Fibroblast of lung (primary cell): ENCODE measurements at regions not wholly inside any gene's neighbourhood (a gene's known extent, or its start where the extent isn't known, plus 50 kb on each side); places are given as distances from the start of the nearest gene placed in this dataset.

Experiments used
- DNase-seq, 2 donors: peaks; one replicate each; pipeline versions ENCODE4 v3.0.0 to v3.0.0-alpha.2; 2010; ENCODE audit warnings: low read depth in 2 of 2
- H2AFZ ChIP-seq: 2 replicates; pipeline ENCODE4 v1.5.1; 2012; ENCODE audit warnings: low read length, control low read depth, inconsistent platforms
- H3K27ac ChIP-seq: 2 replicates; pipeline ENCODE4 v1.5.1; 2011; ENCODE audit warnings: low read length, control low read depth; ENCODE audit not compliant: insufficient read depth
- H3K27me3 ChIP-seq: 2 replicates; pipeline ENCODE4 v1.5.1; 2011; ENCODE audit warnings: mild to moderate bottlenecking, low read length; ENCODE audit not compliant: control insufficient read depth, insufficient read depth
- H3K36me3 ChIP-seq: 2 replicates; pipeline ENCODE4 v1.5.1; 2011; ENCODE audit warnings: low read length; ENCODE audit not compliant: control insufficient read depth, insufficient read depth
- H3K4me1 ChIP-seq: 2 replicates; pipeline ENCODE4 v1.5.1; 2011; ENCODE audit warnings: low read length; ENCODE audit not compliant: control insufficient read depth, insufficient read depth; ENCODE audit errors: extremely low read depth
- H3K4me2 ChIP-seq: 2 replicates; pipeline ENCODE4 v1.5.1; 2011; ENCODE audit warnings: low read length, control low read depth; ENCODE audit not compliant: insufficient read depth; ENCODE audit errors: extremely low read depth
- H3K4me3 ChIP-seq, 4 experiments: fragments of 200-600 bp in 1 of 4; sonication (generic) in 1 of 4; replicated peaks in 1 of 4; 2 replicates each; pipeline ENCODE4 v1.5.1; 2011 to 2016; ENCODE audit warnings: low read length in 4 of 4, low read depth in 3 of 4, mild to moderate bottlenecking in 3 of 4, control low read depth in 2 of 4, inconsistent platforms in 1 of 4, mixed read lengths in 1 of 4; ENCODE audit not compliant: insufficient read depth in 1 of 4; ENCODE audit errors: control extremely low read depth in 1 of 4
- H3K79me2 ChIP-seq: 2 replicates; pipeline ENCODE4 v1.5.1; 2012; ENCODE audit warnings: mild to moderate bottlenecking, low read length, inconsistent platforms; ENCODE audit not compliant: control insufficient read depth, insufficient read depth
- H3K9ac ChIP-seq: 2 replicates; pipeline ENCODE4 v1.5.1; 2011; ENCODE audit warnings: mild to moderate bottlenecking, low read length, control low read depth; ENCODE audit not compliant: insufficient read depth
- H3K9me3 ChIP-seq: 2 replicates; pipeline ENCODE4 v1.5.1; 2012; ENCODE audit warnings: low read depth, low read length; ENCODE audit not compliant: control insufficient read depth, insufficient read depth
- H4K20me1 ChIP-seq: 2 replicates; pipeline ENCODE4 v1.5.1; 2011; ENCODE audit warnings: low read length; ENCODE audit not compliant: control insufficient read depth, insufficient read depth; ENCODE audit errors: extremely low read depth
- CTCF ChIP-seq, 2 donors: IDR thresholded peaks in 1 of 2; conservative IDR thresholded peaks in 1 of 2; 1 replicate in 1 of 2; 2 replicates in 1 of 2; pipeline ENCODE4 v1.5.1; 2011 to 2012; ENCODE audit warnings: low read length in 2 of 2, control low read depth in 1 of 2, inconsistent platforms in 1 of 2, low read depth in 1 of 2, mild to moderate bottlenecking in 1 of 2
- EZH2 ChIP-seq: IDR thresholded peaks from 2 replicates; pipeline ENCODE4 v1.5.1; 2012; ENCODE audit warnings: low read length, control low read depth, mild to moderate bottlenecking; ENCODE audit errors: missing control alignments

GRCh38 chr3:16724487-16724886 is 119.3 kb upstream of the DAZL start:
- H2AFZ ChIP-seq = no peak overlapping the region
- no peaks in the 10 kb centered on the region for H3K9me3 ChIP-seq
- no peaks in the 10 kb centered on the region for H3K27me3 ChIP-seq
- no peak overlapping the region for H3K4me2 ChIP-seq
- H3K9ac ChIP-seq = no peak overlapping the region
- H3K4me1 ChIP-seq = peaks cover 3% of the 10 kb centered on the region
- H3K4me3 ChIP-seq = no peak overlapping the region
- no peak overlapping the region for H3K27ac ChIP-seq
- no peaks in the 10 kb centered on the region for H4K20me1 ChIP-seq
- no peak for TF ChIP-seq EZH2
- no peak for TF ChIP-seq CTCF (conservative IDR thresholded peaks at IDR 0.05 in 1 of 2, IDR thresholded peaks at IDR 0.05 in 1 of 2; ENCODE audit: low read depth in 1 of 2, low read length in 2 of 2)
- no peaks in the 10 kb centered on the region for H3K79me2 ChIP-seq
- no peaks in the 10 kb centered on the region for H3K36me3 ChIP-seq
- peak in 1 of 2 donors; percentile 35 for DNase-seq

DNA sequence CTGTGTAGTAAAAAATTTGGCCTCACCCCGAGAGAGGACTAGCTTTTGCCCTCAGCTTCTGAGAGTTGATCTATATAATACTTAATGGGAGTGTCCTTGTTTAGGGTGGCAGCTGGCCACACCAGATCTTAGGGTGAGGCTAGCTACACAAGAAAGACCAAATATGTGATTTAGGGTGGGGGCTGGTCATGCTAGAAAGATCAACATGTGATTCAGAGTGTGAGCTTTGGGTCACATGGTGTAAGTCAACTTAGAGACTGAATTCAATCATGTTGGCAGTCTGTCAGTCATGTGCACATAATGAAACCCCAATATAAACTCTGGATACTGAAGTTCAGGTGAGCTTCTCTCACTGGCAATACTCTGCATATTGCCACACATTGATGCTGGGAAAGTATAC is 120.7 kb upstream of the DAZL start:
- Histone ChIP-seq H3K4me2 (no peak overlapping the region), H4K20me1 (no peaks in the 10 kb centered on the region), H3K4me3 (no peak overlapping the region), H3K9me3 (no peaks in the 10 kb centered on the region), H3K27ac (no peak overlapping the region), H3K9ac (no peak overlapping the region), H3K4me1 (peaks cover 4% of the 10 kb centered on the region), H3K27me3 (no peaks in the 10 kb centered on the region), H3K36me3 (no peaks in the 10 kb centered on the region), H2AFZ (no peak overlapping the region), H3K79me2 (no peaks in the 10 kb centered on the region)
- no peak for TF ChIP-seq EZH2
- no peak for TF ChIP-seq CTCF (conservative IDR thresholded peaks at IDR 0.05 in 1 of 2, IDR thresholded peaks at IDR 0.05 in 1 of 2; ENCODE audit: low read depth in 1 of 2, low read length in 2 of 2)
- no peak for DNase-seq

GRCh38 chr3:16728770-16729745 is 123.8 kb upstream of the DAZL start:
- Histone ChIP-seq H3K36me3 (no peaks in the 10 kb centered on the region), H3K27ac (peak overlapping the region; percentile 13), H3K4me3 (no peak overlapping the region), H2AFZ (peak overlapping the region; percentile 7), H4K20me1 (no peaks in the 10 kb centered on the region), H3K4me1 (peaks cover 4% of the 10 kb centered on the region), H3K79me2 (no peaks in the 10 kb centered on the region), H3K9ac (no peak overlapping the region), H3K9me3 (no peaks in the 10 kb centered on the region), H3K4me2 (peak overlapping the region; percentile 45), H3K27me3 (no peaks in the 10 kb centered on the region)
- DNase-seq = peak in 1 of 2 donors; percentile 77
- TF ChIP-seq CTCF (conservative IDR thresholded peaks at IDR 0.05 in 1 of 2, IDR thresholded peaks at IDR 0.05 in 1 of 2; ENCODE audit: low read depth in 1 of 2, low read length in 2 of 2) (no peak), EZH2 (no peak)
